MM.1S (cell line): ENCODE measurements at regions not wholly inside any gene's neighbourhood (a gene's known extent, or its start where the extent isn't known, plus 50 kb on each side); places are given as distances from the start of the nearest gene placed in this dataset.

Experiments used
- CTCF ChIP-seq: fragments of 300-600 bp; sonication (generic); IDR thresholded peaks from 2 replicates; pipeline ENCODE4 v1.5.1; 2016; ENCODE audit warnings: antibody characterized with exemption, low read length, mixed read lengths
- EZH2phosphoT487 ChIP-seq: fragments of 300-600 bp; sonication (generic); IDR thresholded peaks from 2 replicates; pipeline ENCODE4 v1.6.1; 2018; ENCODE audit warnings: antibody characterized with exemption, low read length

- no peak for TF ChIP-seq CTCF
- TF ChIP-seq EZH2phosphoT487 = no peak
These were observed 366.9 kb upstream of the IGFBP3 start for GRCh38 chr7:46288010-46288409.
